GM12891 (cell line): ENCODE measurements at regions not wholly inside any gene's neighbourhood (a gene's known extent, or its start where the extent isn't known, plus 50 kb on each side); places are given as distances from the start of the nearest gene placed in this dataset.

ENCODE experiments used
- PAX5 ChIP-seq: IDR thresholded peaks from 2 replicates; pipeline ENCODE4 v1.6.1; 2011; ENCODE audit warnings: low read length, moderate library complexity, mild to moderate bottlenecking; ENCODE audit not compliant: insufficient read depth, severe bottlenecking
- POLR2A ChIP-seq: IDR thresholded peaks from 2 replicates; pipeline ENCODE4 v1.6.1; 2011; ENCODE audit warnings: low read depth, low read length, control low read depth
- POLR2AphosphoS5 ChIP-seq: IDR thresholded peaks from 2 replicates; pipeline ENCODE4 v1.6.1; 2011; ENCODE audit warnings: low read depth, low read length, control low read depth
- SPI1 ChIP-seq: IDR thresholded peaks from 2 replicates; pipeline ENCODE4 v1.6.1; 2011; ENCODE audit warnings: low read depth, low read length, control low read depth

- no peak for TF ChIP-seq POLR2A
- TF ChIP-seq SPI1, result no peak
- TF ChIP-seq POLR2AphosphoS5, result no peak
- no peak for TF ChIP-seq PAX5
These were observed 76.7 kb downstream of the FAM170A start for GRCh38 chr5:119706049-119706448.
